HCT116 (cell line): ENCODE measurements at regions not wholly inside any gene's neighbourhood (a gene's known extent, or its start where the extent isn't known, plus 50 kb on each side); places are given as distances from the start of the nearest gene placed in this dataset.

Experiments used
- ATAC-seq: fragments of 200-7000 bp; cut with Tn5 transposase; 2 replicates; pipeline ENCODE4 v1.9.1; 2020; ENCODE audit warnings: mild to moderate bottlenecking, moderate library complexity
- BruUV-seq: library from RNA; stranded (reverse); fragments of 400-500 nt; replicated peaks from 2 replicates; lab custom pipeline; 2021; lab: Mats Ljungman, UMichigan
- CTCF ChIA-PET: fragments of 300-600 bp; sonication (Branson Sonifier 250); formaldehyde crosslinking; loops from one replicate; lab custom pipeline; 2021; ENCODE audit warnings: antibody characterized with exemption; lab: Charles Lee
- POLR2A ChIA-PET: fragments of 300-600, 350-600 bp; sonication (Branson Sonifier 250); formaldehyde crosslinking; loops from one replicate; lab custom pipeline; 2021; ENCODE audit warnings: antibody characterized with exemption; lab: Charles Lee
- RAD21 ChIA-PET, 2 experiments: fragments of 300-600 bp; sonication (Branson Sonifier 250); formaldehyde crosslinking; loops; one replicate each; lab custom pipeline; 2023; ENCODE audit warnings: low total read pairs in 2 of 2; ENCODE audit not compliant: uncharacterized antibody in 2 of 2, unreplicated experiment in 2 of 2, low non-redundant PET in 1 of 2; lab: Charles Lee
- DNase-seq: peaks from one replicate; pipeline ENCODE4 v3.0.0-alpha.2; 2010; ENCODE audit warnings: low read depth, low spot score
- H2AFZ ChIP-seq: fragments of 200-600 bp; shearing (Covaris generic), sonication (generic); 2 replicates; pipeline ENCODE4 v1.6.1; 2017; ENCODE audit warnings: low read depth, mixed run types, mixed read lengths, antibody characterized with exemption, low read length; ENCODE audit not compliant: poor library complexity, severe bottlenecking
- H3K27ac ChIP-seq: 2 replicates; pipeline ENCODE4 v1.5.1; 2012; ENCODE audit warnings: low read depth, low read length
- H3K27me3 ChIP-seq: fragments of 200-600 bp; sonication (generic); 2 replicates; pipeline ENCODE4 v1.6.1; 2016; ENCODE audit warnings: mixed run types, low read length, mixed read lengths; ENCODE audit not compliant: insufficient read depth
- H3K36me3 ChIP-seq, 2 experiments: fragments of 200-500 bp in 1 of 2; fragments of 200-600 bp in 1 of 2; sonication (Bioruptor generic) in 1 of 2; sonication (generic) in 1 of 2; 2 replicates each; pipeline versions ENCODE4 v1.5.1 to v1.6.1; 2014 to 2016; ENCODE audit warnings: low read length in 2 of 2, inconsistent platforms in 1 of 2, mixed read lengths in 1 of 2, mixed run types in 1 of 2; ENCODE audit not compliant: insufficient read depth in 2 of 2, control insufficient read depth in 1 of 2
- H3K4me1 ChIP-seq, 2 experiments: fragments of 200-600 bp in 1 of 2; sonication (generic) in 1 of 2; 2 replicates each; pipeline versions ENCODE4 v1.5.1 to v1.6.1; 2012 to 2017; ENCODE audit warnings: low read length in 2 of 2, inconsistent platforms in 1 of 2, mild to moderate bottlenecking in 1 of 2, mixed read lengths in 1 of 2, mixed run types in 1 of 2, moderate library complexity in 1 of 2; ENCODE audit not compliant: insufficient read depth in 2 of 2, control insufficient read depth in 1 of 2
- H3K4me2 ChIP-seq: fragments of 200-600 bp; sonication (generic); 2 replicates; pipeline ENCODE4 v1.6.1; 2017; ENCODE audit warnings: mixed run types, low read length, mixed read lengths
- H3K4me3 ChIP-seq, 2 experiments: fragments of 200-600 bp in 1 of 2; sonication (generic) in 1 of 2; replicated peaks in 1 of 2; 2 replicates each; pipeline ENCODE4 v1.5.1; 2011 to 2016; ENCODE audit warnings: low read length in 2 of 2, control low read depth in 1 of 2, low read depth in 1 of 2, mild to moderate bottlenecking in 1 of 2, mixed read lengths in 1 of 2, mixed run types in 1 of 2
- H3K79me2 ChIP-seq: fragments of 200-600 bp; sonication (generic); 2 replicates; pipeline ENCODE4 v1.6.1; 2017; ENCODE audit warnings: mild to moderate bottlenecking, mixed run types, low read length, moderate library complexity, mixed read lengths; ENCODE audit not compliant: insufficient read depth
- H3K9ac ChIP-seq: fragments of 200-600 bp; sonication (generic); 2 replicates; pipeline ENCODE4 v1.6.1; 2016; ENCODE audit warnings: low read length, mixed read lengths
- H3K9me2 ChIP-seq: fragments of 200-600 bp; sonication (generic), shearing (Covaris generic); 2 replicates; pipeline ENCODE4 v1.6.1; 2017; ENCODE audit warnings: mixed run types, mild to moderate bottlenecking, moderate library complexity; ENCODE audit not compliant: insufficient read depth
- H3K9me3 ChIP-seq, 2 experiments: fragments of 200-500 bp in 1 of 2; fragments of 200-600 bp in 1 of 2; sonication (Bioruptor generic) in 1 of 2; sonication (generic) in 1 of 2; 2 replicates each; pipeline ENCODE4 v1.6.1; 2014 to 2017; ENCODE audit warnings: low read length in 2 of 2, mixed read lengths in 2 of 2, inconsistent platforms in 1 of 2, low read depth in 1 of 2, mild to moderate bottlenecking in 1 of 2, mixed run types in 1 of 2, moderate library complexity in 1 of 2; ENCODE audit not compliant: control insufficient read depth in 1 of 2, insufficient read depth in 1 of 2
- H4K20me1 ChIP-seq: fragments of 200-600 bp; sonication (generic), shearing (Covaris generic); 2 replicates; pipeline ENCODE4 v1.6.1; 2017; ENCODE audit warnings: mixed run types, mild to moderate bottlenecking, moderate library complexity; ENCODE audit not compliant: insufficient read depth
- CBX3 ChIP-seq: IDR thresholded peaks from 2 replicates; pipeline ENCODE4 v1.6.1; 2012; ENCODE audit warnings: low read depth
- ELF1 ChIP-seq: IDR thresholded peaks from 2 replicates; pipeline ENCODE4 v1.6.1; 2012; ENCODE audit warnings: low read depth, borderline replicate concordance
- EZH2 ChIP-seq: fragments of 200-600 bp; sonication (generic); IDR thresholded peaks from 2 replicates; pipeline ENCODE4 v1.6.1; 2017; ENCODE audit warnings: antibody characterized with exemption, mixed run types
- EZH2phosphoT487 ChIP-seq: fragments of 200-600 bp; IDR thresholded peaks from 2 replicates; pipeline ENCODE4 v1.6.1; 2018; ENCODE audit warnings: antibody characterized with exemption, borderline replicate concordance
- JUND ChIP-seq: IDR thresholded peaks from 2 replicates; pipeline ENCODE4 v1.6.1; 2012
- POLR2AphosphoS5 ChIP-seq: IDR thresholded peaks from 2 replicates; pipeline ENCODE4 v1.6.1; 2011; ENCODE audit warnings: mild to moderate bottlenecking, low read depth, low read length, moderate library complexity
- RAD21 ChIP-seq: IDR thresholded peaks from 2 replicates; pipeline ENCODE4 v1.6.1; 2012; ENCODE audit warnings: low read depth, mild to moderate bottlenecking
- REST ChIP-seq: IDR thresholded peaks from 2 replicates; pipeline ENCODE4 v1.6.1; 2012; ENCODE audit warnings: low read depth
- SP1 ChIP-seq: IDR thresholded peaks from 2 replicates; pipeline ENCODE4 v1.6.1; 2012; ENCODE audit warnings: low read depth
- SRF ChIP-seq: IDR thresholded peaks from 2 replicates; pipeline ENCODE4 v1.6.1; 2012; ENCODE audit warnings: low read depth
- ZNF274 ChIP-seq: fragments of 200-500 bp; sonication (Bioruptor generic); IDR thresholded peaks from 2 replicates; pipeline ENCODE4 v1.6.1; 2014; ENCODE audit warnings: mild to moderate bottlenecking, low read depth, low read length, inconsistent platforms
- intact Hi-C: fragments of 100-400 bp; cut with micrococcal nuclease; formaldehyde crosslinking; loops from 2 replicates; pipeline ENCODE4 v1.10.0; 2022
- TF ChIP-seq, protein P1 (sequence below): IDR thresholded peaks from 2 replicates; pipeline ENCODE4 v1.6.1; 2011; ENCODE audit warnings: mild to moderate bottlenecking, low read length, moderate library complexity; ENCODE audit not compliant: insufficient replicate concordance; ENCODE audit errors: extremely low read depth
- TF ChIP-seq, protein P2 (sequence below): IDR thresholded peaks from 2 replicates; pipeline ENCODE4 v1.6.1; 2012

GRCh38 chr5:30856242-30856641 lies 337.2 kb upstream of the CDH6 start (continued):
- TF ChIP-seq REST (no peak), CBX3 (no peak), SP1 (no peak), EZH2phosphoT487 (no peak), EZH2 (no peak)
- TF ChIP-seq, protein P1, sequence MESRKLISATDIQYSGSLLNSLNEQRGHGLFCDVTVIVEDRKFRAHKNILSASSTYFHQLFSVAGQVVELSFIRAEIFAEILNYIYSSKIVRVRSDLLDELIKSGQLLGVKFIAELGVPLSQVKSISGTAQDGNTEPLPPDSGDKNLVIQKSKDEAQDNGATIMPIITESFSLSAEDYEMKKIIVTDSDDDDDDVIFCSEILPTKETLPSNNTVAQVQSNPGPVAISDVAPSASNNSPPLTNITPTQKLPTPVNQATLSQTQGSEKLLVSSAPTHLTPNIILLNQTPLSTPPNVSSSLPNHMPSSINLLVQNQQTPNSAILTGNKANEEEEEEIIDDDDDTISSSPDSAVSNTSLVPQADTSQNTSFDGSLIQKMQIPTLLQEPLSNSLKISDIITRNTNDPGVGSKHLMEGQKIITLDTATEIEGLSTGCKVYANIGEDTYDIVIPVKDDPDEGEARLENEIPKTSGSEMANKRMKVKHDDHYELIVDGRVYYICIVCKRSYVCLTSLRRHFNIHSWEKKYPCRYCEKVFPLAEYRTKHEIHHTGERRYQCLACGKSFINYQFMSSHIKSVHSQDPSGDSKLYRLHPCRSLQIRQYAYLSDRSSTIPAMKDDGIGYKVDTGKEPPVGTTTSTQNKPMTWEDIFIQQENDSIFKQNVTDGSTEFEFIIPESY: no peak
- TF ChIP-seq, protein P2, sequence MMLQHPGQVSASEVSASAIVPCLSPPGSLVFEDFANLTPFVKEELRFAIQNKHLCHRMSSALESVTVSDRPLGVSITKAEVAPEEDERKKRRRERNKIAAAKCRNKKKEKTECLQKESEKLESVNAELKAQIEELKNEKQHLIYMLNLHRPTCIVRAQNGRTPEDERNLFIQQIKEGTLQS: no peak

DNA sequence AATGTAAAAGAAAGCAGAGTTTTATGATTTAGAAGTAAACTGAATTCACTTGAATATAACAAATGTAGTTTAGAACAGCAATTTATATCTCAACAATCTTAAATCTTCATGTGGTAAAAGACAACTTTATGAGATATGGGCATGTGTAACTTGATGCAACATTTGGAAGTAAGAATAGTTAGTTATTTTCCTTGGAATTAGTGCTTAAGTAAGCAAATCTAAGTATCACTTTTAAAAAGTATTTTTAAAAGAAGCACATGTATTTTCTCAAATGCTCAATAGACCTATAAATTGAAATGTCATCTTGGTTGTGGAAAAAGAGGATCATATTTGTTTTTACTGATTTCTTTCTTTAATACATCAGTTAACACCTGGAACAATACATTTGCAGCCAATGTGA lies 340.3 kb upstream of the CDH6 start:
- POLR2A ChIA-PET: no interaction called here
- no peak for TF ChIP-seq ZNF274
- no peak for TF ChIP-seq POLR2AphosphoS5
- no peak for TF ChIP-seq ELF1
- TF ChIP-seq JUND: no peak
- TF ChIP-seq RAD21: no peak
- TF ChIP-seq, protein P1: no peak
- TF ChIP-seq EZH2phosphoT487: no peak
- no peak for TF ChIP-seq SRF
- TF ChIP-seq REST: no peak

More for the DNA sequence above, 340.3 kb upstream of the CDH6 start:
- no peak overlapping the region for H3K4me3 ChIP-seq
- no peaks in the 10 kb centered on the region for H3K27me3 ChIP-seq
- DNase-seq (no peak), ATAC-seq (no peak)
- H3K4me2 ChIP-seq: no peak overlapping the region
- no peaks in the 10 kb centered on the region for H3K79me2 ChIP-seq
- H3K36me3 ChIP-seq: no peaks in the 10 kb centered on the region
- H3K9me2 ChIP-seq: no peaks in the 10 kb centered on the region
- H4K20me1 ChIP-seq: no peaks in the 10 kb centered on the region
- no peak overlapping the region for H3K27ac ChIP-seq
- CTCF ChIA-PET: no interaction called here
- intact Hi-C loops: no loop called here
- RAD21 ChIA-PET: no interaction called here
- H3K4me1 ChIP-seq: no peaks in the 10 kb centered on the region
- BruUV-seq: no TSS peak
- H3K9ac ChIP-seq: no peak overlapping the region
- H2AFZ ChIP-seq: no peak overlapping the region
- H3K9me3 ChIP-seq: peaks cover 13 to 15% of the 10 kb centered on the region in 2 experiments; a peak in 3 of 4 replicates
